ENCODE measurements at regions not wholly inside any gene's neighbourhood (a gene's known extent, or its start where the extent isn't known, plus 50 kb on each side); places are given as distances from the start of the nearest gene placed in this dataset.

DNA sequence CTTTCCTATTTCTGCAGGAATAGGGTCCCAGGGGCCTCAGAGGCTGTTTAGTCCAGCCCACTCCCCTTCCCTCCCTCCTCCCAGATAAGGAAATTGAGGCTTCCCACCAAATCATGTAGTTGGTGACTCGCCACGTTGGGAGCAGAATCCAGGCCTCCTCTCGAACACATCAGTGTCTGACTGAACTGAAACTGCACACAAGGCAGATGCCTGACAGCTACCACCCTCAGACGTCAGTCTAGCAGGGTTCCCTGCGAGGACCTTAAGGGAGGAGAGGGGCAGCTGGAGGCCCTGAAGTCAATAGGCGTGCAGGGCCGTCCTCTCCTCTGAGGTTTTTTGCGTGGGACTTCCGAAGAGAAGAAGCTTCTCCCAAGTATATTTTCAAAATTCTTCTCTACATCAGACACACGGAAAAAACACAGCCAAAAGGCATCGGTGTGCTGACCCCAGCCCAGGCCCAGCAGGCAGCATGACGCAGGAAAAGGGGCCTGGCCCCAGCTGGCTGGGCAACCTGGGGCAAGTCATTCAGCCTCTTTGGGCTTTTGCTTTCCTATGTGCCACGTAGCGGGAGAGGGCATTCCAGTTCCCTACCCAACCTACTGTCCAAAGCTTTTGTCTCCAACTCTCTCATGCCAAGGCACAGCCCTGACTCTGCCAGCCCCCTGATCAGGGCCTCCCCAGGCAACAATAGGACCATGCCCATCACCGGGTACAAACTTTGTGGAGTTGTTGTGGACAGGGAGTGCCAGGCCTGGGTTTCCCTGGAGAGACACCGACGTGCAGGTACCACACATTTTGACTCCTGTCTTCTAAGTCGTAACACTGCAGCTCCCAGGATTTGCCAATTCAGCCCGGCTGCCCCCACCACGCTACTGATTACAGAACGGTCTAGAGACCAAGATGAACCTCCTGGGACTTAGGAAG is 283.1 kb downstream of the XXYLT1 start:
- no peak for DNase-seq (ENCODE audit: low read depth in 1 of 2, low spot score in 1 of 2)

DNA sequence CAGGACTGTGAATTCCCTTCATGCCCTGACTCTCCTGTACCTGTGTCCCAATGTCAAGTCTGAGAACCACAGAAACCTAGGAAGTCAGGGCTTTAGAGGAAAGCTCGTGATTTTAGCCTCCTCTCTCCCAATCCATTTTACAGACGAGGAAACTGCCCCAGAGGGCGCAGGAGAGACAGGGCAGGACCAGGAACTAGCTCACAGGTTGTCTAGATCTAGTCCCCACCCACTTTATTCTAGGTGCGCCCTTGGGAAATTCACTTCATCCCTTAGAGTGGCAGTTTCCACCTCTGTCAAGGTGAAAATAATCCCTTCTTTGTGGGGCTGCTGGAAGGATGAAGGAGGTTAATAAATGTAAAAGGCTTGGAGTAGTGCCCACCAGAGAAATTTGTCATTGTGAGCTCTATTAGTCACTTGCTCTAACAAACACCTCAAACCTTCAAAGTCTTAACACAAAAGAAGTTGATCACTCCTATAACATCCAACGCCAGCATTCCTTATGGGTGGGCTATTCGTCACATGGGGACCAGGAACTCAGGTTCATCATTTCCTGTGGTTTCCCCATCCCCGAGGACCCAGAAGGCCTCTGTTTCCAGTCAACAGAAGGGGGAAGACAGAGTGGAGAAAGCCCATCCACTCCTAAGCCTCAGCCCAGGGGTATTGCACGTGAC is 282.3 kb downstream of the XXYLT1 start:
- DNase-seq (ENCODE audit: low read depth in 1 of 2, low spot score in 1 of 2): no peak

DNA sequence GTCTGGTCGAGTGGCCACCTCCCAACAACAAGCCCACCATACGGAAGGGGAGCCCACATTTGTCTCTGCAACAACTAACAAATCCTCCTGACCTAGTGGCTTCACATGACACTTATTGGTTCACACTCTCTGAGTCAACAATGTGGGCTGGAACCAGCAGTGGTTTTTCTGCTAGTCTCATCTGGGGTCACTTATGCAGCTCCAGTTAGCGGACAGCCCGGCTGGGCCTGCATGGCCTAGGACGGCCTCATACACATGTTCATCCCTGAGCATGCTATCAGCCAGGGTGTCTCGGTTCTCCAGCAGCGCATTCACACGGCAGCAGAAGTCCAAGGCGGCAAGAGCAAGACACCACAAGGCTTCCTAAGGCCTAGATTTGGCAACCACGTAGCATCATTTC is 281.7 kb downstream of the XXYLT1 start:
- DNase-seq (ENCODE audit: low read depth in 1 of 2, low spot score in 1 of 2): no peak

GRCh38 chr3:194990454-194991337 is 280.3 kb downstream of the XXYLT1 start:
- no peak for DNase-seq (ENCODE audit: low read depth in 1 of 2, low spot score in 1 of 2)

DNA sequence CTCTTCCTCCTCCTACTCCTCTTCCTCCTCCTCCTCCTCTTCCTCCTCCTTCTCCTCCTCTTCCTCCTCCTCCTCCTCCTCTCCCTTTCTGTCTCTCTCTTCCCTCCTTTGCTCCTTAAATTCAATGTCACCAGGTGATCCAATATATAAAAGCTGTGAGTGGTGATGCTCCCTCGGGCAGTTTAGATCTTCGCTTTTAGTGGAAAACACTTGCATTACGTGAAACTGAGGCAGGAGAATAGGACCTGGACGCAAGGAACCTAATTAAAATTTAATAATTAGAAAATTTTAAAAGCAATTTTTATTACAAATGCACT is 279.7 kb downstream of the XXYLT1 start:
- DNase-seq (ENCODE audit: low read depth in 1 of 2, low spot score in 1 of 2): no peak

- no peak for DNase-seq (ENCODE audit: low read depth in 1 of 2, low spot score in 1 of 2)
Measured at GRCh38 chr3:194993896-194994295, 277.1 kb downstream of the XXYLT1 start.

DNA sequence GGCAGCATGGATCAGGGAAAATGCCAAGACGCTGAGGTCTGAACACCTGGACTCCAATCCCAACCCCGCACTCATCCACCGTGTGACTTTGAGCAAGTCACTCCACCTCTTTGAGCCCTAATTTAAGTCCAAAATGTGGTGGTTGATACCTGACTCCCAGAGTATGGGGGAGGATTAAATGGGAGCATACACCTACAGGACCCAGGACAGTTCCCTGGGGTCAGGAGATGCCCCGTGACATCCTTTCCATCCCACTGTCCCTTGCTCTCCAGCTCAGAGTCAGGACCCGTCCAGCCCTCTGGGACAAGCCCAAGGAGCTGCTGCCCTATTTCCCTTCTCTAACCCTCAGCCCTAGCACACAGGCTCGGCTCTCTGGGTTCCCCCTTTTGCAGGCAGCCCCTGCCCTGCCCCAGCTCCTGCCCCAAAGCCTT is 276.4 kb downstream of the XXYLT1 start:
- DNase-seq (ENCODE audit: low read depth in 1 of 2, low spot score in 1 of 2): no peak

DNA sequence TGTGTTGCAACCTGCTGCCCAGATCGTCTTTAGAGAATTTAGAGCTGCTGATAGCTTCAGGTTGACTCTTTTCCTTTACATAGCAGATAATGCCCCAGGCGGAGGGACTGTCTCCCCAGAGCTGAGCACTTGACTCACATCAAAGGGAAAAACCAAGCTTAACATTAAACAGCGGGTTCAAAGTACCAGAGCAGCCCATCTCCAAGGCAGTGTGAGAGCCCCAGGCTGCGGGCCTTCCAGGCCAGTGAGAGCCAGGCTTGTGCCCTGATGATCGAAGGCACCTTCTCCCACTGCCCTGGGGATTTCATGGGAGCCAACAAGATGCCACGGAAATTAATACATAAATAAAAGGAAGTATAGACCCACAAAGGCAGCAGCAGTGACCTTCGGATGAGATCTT is 275.6 kb downstream of the XXYLT1 start:
- DNase-seq (ENCODE audit: low read depth in 1 of 2, low spot score in 1 of 2): no peak

DNA sequence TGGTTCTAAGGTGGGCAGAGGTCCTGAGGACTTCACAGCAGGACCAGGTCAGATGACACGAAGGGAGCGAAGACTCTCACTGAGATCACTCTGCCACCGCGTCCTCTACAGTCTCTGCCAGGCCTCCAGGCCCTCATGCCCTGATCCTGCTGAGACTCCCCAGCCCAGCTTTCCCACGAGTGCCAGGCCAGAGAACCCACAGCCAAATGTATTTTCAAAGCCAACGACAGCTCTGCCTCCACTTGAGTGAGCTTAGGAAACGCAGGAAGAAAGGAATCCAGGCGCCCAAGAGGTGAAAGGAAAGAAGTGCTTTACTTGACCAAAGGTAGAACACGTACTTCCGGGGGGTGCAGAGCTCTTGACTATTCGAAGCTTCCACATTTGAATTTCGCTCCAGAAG is 275.0 kb downstream of the XXYLT1 start:
- no peak for DNase-seq (ENCODE audit: low read depth in 1 of 2, low spot score in 1 of 2)

DNA sequence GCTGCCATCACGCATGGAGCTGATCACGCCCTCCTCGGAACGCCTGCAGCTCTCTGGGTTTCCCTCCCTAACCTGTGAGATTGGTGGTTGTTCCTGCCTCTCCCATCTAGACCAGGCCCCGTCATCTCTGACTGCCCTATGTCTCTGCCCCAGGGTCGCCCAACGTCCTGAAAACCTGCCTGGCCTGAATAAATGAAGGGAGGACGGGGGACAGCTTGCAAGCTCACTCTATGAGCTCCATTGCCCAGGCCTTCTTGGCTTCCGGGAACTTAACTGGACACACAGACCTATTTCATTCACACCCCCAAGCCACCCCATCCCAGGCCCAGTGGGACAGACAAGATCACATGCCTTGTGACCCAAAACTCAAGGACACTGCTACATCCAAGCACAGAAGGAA is 274.2 kb downstream of the XXYLT1 start:
- DNase-seq (ENCODE audit: low read depth in 1 of 2, low spot score in 1 of 2): no peak

DNA sequence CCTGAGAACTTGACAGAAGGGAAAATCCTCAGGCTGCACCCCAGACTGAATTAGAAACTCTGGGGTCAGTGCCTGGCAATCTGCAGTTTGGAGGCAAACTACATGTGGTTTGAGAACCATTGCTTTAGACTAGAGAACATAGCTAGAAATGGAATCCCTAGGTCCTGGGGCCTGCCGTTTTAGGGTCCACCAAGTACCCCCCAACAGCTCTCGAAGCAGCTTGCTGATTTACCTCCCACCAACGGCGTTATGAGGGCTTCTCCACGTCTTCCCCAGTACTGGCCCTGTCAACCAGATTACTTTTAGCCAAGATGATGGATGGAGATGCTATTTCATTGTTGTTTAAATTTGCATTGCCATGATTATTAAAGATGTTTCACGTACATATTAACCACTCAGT is 272.5 kb downstream of the XXYLT1 start:
- DNase-seq (ENCODE audit: low read depth in 1 of 2, low spot score in 1 of 2): no peak

GRCh38 chr3:194998948-194999347 is 272.0 kb downstream of the XXYLT1 start:
- no peak for DNase-seq (ENCODE audit: low read depth in 1 of 2, low spot score in 1 of 2)

DNA sequence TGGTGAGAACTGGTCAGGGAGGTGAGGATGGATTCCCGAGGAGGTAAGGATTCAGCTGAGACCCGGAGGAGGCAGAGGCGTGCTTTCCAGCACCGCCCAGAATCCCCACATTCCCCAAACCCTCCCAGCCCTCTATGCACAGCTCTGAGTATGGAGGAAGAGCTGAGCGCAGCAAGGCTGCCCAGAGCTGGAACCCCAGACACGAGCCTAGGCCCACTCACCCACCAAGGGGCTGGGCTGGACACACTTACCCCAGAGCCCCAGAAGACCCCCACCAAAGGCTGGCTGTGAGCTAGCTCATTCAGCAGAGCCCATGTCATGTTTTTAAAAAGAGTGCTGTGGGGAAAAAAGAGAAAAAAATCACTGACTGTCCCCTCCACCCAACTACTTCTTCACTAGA is 271.5 kb downstream of the XXYLT1 start:
- no peak for DNase-seq (ENCODE audit: low read depth in 1 of 2, low spot score in 1 of 2)

- DNase-seq (ENCODE audit: low read depth in 1 of 2, low spot score in 1 of 2): no peak
Measured at GRCh38 chr3:195001261-195001660, 269.7 kb downstream of the XXYLT1 start.

DNA sequence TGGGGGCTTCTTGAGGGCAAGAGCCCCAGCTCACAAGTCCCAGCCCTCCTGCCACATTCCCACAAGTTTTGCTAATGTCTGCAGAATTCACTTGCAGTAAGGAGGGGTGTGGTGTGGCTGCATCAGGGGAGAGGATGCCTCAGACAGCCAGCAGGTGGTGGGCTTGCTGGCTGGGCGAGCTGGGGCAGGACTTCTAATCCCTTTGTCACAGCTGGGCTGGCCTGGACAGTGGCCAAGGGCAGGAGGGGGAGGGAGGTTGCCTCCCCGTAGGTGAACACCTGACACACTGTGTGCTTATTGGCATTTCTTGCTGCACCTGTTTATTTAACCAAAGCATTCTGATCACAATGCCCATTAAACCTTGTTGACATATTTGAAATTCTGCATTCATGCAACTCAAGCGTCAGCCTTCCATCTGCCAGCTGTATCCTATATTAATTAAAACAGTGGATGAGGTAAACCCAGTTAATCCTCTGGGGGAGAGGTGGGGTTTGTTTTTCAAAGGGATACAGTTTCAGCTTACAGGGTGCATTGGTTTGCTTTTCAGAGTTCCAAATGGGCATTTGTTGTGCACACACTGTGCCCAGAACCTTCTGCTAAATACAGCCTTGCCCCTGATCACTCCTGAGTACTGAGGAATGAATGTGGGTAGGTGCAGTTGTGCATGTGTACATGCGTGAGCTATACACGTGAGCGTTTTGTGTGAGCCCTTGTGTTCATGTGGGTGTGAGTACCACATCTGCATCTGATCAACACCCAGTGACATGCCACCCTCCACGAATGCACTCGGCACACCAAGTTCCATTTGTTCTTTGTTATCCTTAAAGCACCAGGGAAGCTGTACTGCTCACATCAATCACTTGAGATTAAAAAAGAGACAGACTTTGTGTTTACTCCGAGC is 268.7 kb downstream of the XXYLT1 start:
- DNase-seq (ENCODE audit: low read depth in 1 of 2, low spot score in 1 of 2): no peak

GRCh38 chr3:195003006-195003892 is 267.7 kb downstream of the XXYLT1 start:
- no peak for DNase-seq (ENCODE audit: low read depth in 1 of 2, low spot score in 1 of 2)

- DNase-seq (ENCODE audit: low read depth in 1 of 2, low spot score in 1 of 2): no peak
Measured at GRCh38 chr3:195003893-195004289, 267.1 kb downstream of the XXYLT1 start.

DNA sequence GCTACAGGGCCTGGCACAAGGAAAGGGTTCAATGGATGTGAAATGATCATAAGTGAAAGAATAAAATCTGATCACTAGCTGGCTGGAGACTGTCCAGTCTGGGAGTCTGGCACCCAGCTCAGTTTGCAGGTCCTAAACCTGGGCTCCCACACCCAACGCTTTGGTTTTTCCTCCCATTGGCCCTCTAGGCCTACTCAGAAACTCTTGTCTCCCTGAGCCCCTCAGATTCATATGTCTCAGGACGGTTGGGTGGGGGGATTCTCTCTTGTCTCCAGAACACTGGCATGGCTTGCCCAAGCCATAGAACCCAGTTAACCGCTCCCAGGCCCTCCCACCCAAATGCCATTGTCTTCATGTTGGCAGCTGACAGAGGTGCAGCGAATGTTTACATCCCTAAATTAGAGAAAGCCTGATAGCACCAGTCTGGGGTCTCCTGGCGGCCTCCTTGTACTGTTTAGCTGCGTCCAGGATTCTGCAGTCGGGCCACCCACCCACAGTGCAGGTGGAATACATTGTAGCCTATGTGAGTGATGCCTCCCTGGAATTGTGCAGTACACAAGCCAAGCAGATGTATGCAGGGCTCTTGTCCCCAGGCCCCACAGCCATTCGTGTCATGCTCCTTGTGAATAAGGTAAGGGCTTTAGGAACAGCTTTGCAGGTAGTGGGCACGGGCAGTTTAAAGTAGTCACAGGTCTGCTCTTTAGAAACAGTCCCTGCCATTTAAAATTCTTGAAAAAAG is 266.3 kb downstream of the XXYLT1 start:
- DNase-seq (ENCODE audit: low read depth in 1 of 2, low spot score in 1 of 2): no peak

DNA sequence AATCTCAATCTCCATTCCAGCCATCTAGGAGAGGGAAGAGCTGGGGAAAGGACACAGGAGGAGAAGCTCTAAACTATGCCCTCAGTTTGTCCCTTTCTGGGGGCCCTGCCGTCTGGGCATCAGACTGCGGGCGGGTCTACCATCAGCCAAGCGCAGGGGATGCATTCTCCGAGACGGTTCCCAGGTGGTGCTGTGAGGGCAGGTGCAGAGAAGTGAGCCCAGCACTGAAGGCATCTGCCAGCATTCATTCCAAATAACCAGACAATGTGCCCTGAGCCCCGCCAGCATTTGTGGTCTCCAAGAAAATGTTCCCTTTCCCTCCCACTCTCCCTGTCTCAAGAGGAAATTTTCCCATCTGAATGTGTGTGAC is 265.7 kb downstream of the XXYLT1 start:
- DNase-seq (ENCODE audit: low read depth in 1 of 2, low spot score in 1 of 2): no peak

All from activated CD4-positive, alpha-beta T cell treated with anti-CD3 and anti-CD28 coated beads, Interleukin-2, amount 50 U/mL, for 24 hours (primary cell).